NB4 (cell line): ENCODE measurements at regions not wholly inside any gene's neighbourhood (a gene's known extent, or its start where the extent isn't known, plus 50 kb on each side); places are given as distances from the start of the nearest gene placed in this dataset.

Source experiments
- DNase-seq: peaks from one replicate; pipeline ENCODE4 v3.0.0; 2010; ENCODE audit warnings: low read depth
- H3K4me3 ChIP-seq: one replicate; pipeline ENCODE4 v1.5.1; 2011; ENCODE audit warnings: mild to moderate bottlenecking, low read depth, low read length, moderate library complexity
- MYC ChIP-seq: IDR thresholded peaks from 2 replicates; pipeline ENCODE4 v1.6.1; 2011; ENCODE audit warnings: low read depth, low read length
- POLR2A ChIP-seq: IDR thresholded peaks from 2 replicates; pipeline ENCODE4 v1.6.1; 2011; ENCODE audit warnings: mild to moderate bottlenecking; ENCODE audit not compliant: insufficient read length; ENCODE audit errors: extremely low read depth
- TF ChIP-seq, protein P1 (sequence below): IDR thresholded peaks from one replicate; pipeline ENCODE4 v1.5.1; 2012; ENCODE audit warnings: low read depth, low read length
- TF ChIP-seq, protein P2 (sequence below): IDR thresholded peaks from 2 replicates; pipeline ENCODE4 v1.6.1; 2011; ENCODE audit warnings: low read depth, low read length

GRCh38 chr3:182133752-182134151 lies 422.0 kb downstream of the SOX2 start:
- TF ChIP-seq POLR2A: no peak
- TF ChIP-seq MYC: no peak
- TF ChIP-seq, protein P1, sequence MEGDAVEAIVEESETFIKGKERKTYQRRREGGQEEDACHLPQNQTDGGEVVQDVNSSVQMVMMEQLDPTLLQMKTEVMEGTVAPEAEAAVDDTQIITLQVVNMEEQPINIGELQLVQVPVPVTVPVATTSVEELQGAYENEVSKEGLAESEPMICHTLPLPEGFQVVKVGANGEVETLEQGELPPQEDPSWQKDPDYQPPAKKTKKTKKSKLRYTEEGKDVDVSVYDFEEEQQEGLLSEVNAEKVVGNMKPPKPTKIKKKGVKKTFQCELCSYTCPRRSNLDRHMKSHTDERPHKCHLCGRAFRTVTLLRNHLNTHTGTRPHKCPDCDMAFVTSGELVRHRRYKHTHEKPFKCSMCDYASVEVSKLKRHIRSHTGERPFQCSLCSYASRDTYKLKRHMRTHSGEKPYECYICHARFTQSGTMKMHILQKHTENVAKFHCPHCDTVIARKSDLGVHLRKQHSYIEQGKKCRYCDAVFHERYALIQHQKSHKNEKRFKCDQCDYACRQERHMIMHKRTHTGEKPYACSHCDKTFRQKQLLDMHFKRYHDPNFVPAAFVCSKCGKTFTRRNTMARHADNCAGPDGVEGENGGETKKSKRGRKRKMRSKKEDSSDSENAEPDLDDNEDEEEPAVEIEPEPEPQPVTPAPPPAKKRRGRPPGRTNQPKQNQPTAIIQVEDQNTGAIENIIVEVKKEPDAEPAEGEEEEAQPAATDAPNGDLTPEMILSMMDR: no peak
- TF ChIP-seq, protein P2, sequence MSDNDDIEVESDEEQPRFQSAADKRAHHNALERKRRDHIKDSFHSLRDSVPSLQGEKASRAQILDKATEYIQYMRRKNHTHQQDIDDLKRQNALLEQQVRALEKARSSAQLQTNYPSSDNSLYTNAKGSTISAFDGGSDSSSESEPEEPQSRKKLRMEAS: no peak
- no peak overlapping the region for H3K4me3 ChIP-seq
- DNase-seq: no peak

DNA sequence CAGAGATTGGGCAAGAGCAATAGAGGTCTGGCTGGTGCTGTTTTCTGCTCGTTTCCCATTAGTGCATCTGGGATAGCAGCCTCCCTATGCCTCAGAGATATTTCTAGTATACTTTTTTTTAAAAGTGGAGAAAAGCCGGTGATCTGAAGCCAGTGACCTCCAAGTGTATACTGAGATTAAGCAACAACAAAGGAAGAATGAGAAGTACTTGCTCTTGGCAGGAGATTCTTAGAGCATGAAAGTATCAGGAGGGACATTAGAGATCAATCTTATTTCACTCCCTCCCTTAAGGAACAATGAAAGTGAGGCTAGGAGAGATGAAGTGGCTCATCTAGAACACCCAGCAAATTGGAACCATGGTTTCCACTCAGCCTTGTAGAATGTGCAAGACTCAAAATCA lies 423.3 kb downstream of the SOX2 start:
- TF ChIP-seq MYC (no peak), POLR2A (no peak)
- TF ChIP-seq, protein P1: no peak
- TF ChIP-seq, protein P2: no peak
- no peak overlapping the region for H3K4me3 ChIP-seq
- DNase-seq: no peak

DNA sequence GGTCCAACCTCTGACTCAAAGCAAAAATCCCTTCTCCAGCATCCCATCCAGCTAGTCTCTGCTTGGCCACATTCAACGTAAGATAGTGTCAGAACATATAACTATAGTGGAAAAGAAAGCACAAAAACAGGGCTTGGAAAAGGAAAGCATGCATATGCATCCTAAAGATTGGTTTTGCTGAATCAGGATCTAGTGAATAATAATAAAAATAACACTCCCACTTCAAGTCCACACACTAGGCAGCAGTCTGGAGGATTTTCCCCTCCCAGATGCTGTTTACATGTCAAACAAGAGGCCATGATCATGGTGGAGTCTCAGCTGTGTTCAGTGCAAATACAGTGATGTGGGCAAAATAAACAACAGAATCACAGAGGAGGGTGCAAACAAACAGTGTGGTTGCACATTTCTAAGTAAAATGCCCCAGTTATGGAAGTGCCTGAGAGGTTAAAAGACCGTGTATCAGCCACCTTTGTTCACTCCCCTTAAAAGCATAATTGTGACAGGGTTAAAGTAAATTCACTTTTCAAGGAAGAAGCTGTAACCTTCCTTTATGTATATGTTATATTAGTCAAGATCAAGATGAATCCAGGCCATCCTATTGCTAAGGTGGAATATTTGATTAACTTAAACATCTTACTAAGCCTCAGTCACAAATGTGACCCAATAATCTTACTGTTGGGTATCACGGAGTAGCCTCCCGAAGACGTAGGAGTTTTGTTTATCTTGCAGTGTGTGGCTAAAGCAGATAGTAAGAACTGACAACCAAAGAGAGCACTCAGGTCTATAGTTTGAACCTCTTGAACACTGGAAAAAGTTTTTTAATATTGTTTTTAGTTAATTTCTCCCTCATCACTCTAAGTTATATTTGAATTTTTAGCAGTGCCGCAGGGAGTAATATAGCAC lies 424.5 kb downstream of the SOX2 start:
- DNase-seq: no peak
- no peak for TF ChIP-seq POLR2A
- TF ChIP-seq, protein P1: no peak
- TF ChIP-seq, protein P2: no peak
- no peak overlapping the region for H3K4me3 ChIP-seq

DNA sequence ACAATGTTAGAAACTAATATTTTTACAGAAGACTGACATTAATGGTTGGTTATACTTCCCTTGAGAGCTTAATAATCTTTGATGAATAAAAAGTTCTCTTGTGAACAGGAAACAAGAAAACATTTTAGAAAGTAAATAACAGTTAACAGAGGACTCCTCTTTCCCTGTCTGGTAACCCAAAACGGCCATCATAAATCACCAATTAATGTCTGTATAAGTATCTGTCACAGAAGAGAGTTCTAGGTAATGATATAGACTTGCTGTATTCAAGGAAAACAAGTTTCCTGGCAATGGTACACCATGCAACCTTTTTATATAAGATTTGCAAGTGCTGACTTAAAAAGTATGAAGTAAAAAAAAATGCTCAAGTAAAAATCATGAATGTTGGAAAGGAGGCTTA lies 426.7 kb downstream of the SOX2 start:
- no peak overlapping the region for H3K4me3 ChIP-seq
- no peak for TF ChIP-seq POLR2A
- TF ChIP-seq, protein P2: no peak
- TF ChIP-seq MYC: no peak
- TF ChIP-seq, protein P1: no peak
- DNase-seq: no peak

DNA sequence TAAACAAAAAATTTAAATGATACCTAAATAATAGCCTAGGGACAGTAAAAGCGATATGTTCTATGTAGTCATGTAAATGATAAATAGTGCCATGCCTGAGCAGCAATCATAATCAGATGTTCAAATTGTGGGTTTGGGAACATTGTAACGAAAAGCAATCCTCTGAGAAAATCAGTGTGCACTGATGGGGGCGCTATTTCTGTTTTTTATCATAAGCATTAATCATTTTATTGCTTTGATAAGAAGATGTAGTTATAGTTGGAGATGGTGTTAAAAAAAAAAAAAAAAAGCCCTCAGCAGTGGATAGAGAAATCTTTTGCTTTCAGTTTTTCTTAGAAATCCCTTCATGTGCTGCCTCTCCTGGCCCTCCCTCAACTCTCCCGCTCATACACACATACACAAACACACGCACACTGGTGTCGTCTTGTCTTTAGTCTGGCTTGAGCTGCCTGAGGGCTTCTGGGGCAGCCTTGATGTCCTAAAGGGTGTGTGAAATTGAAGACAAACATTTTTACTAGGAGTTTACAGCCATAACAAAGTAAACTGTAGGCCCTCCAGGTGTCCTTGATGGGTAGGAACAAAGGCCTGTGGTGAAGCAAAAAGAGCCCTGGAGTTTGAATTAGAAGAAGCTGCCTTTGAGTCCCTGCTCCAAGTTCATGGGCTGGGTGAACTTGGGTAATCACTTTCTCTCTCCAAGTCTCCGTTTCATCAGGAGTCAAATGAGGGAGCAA lies 428.1 kb downstream of the SOX2 start:
- no peak overlapping the region for H3K4me3 ChIP-seq
- no peak for TF ChIP-seq MYC
- TF ChIP-seq, protein P1: no peak
- TF ChIP-seq, protein P2: no peak
- TF ChIP-seq POLR2A: no peak
- no peak for DNase-seq
